Endothelial cell of umbilical vein (primary cell): ENCODE measurements at regions not wholly inside any gene's neighbourhood (a gene's known extent, or its start where the extent isn't known, plus 50 kb on each side); places are given as distances from the start of the nearest gene placed in this dataset.

Source experiments
- BruUV-seq: library from RNA; stranded (reverse); fragments of 400-500 nt; replicated peaks from 2 replicates; lab custom pipeline; 2021; lab: Mats Ljungman, UMichigan
- CTCF ChIA-PET: fragments of 300-600, 350-600 bp; sonication (Branson Sonifier 250); formaldehyde crosslinking; loops from one replicate; lab custom pipeline; 2021; ENCODE audit warnings: antibody characterized with exemption, inconsistent platforms; lab: Charles Lee
- POLR2A ChIA-PET: fragments of 300-600, 350-600 bp; sonication (Branson Sonifier 250); formaldehyde crosslinking; loops from one replicate; lab custom pipeline; 2021; ENCODE audit warnings: antibody characterized with exemption, inconsistent platforms; lab: Charles Lee
- DNase-seq: peaks from one replicate; pipeline ENCODE4 v3.0.0-alpha.2; 2011; ENCODE audit warnings: low read depth, low spot score
- FAIRE-seq: peaks from 2 replicates; lab custom pipeline; 2011; peaks lifted over from hg19 to GRCh38; lab: Jason Lieb, UNC
- H2AFZ ChIP-seq: 2 replicates; pipeline ENCODE4 v1.6.0; 2012; ENCODE audit warnings: low read depth, low read length, control low read depth, inconsistent platforms
- H3K27ac ChIP-seq: 2 replicates; pipeline ENCODE4 v1.5.1; 2011; ENCODE audit warnings: low read depth, mild to moderate bottlenecking, control low read depth, low read length, moderate library complexity; ENCODE audit not compliant: insufficient read depth
- H3K27me3 ChIP-seq, 2 experiments: 2 replicates each; pipeline versions ENCODE4 v1.6.0 to v1.6.1; 2011; ENCODE audit warnings: low read length in 2 of 2, mixed read lengths in 1 of 2; ENCODE audit not compliant: control insufficient read depth in 2 of 2, insufficient read depth in 2 of 2
- H3K36me3 ChIP-seq, 2 experiments: 2 replicates in 1 of 2; 3 replicates in 1 of 2; pipeline ENCODE4 v1.5.1; 2011; ENCODE audit warnings: low read length in 2 of 2, mild to moderate bottlenecking in 1 of 2, moderate library complexity in 1 of 2; ENCODE audit not compliant: control insufficient read depth in 2 of 2, insufficient read depth in 2 of 2; ENCODE audit errors: extremely low read depth in 1 of 2
- H3K4me1 ChIP-seq: 3 replicates; pipeline ENCODE4 v1.5.1; 2011; ENCODE audit warnings: mild to moderate bottlenecking, low read length; ENCODE audit not compliant: control insufficient read depth, insufficient read depth; ENCODE audit errors: extremely low read depth
- H3K4me2 ChIP-seq: 2 replicates; pipeline ENCODE4 v1.6.1; 2011; ENCODE audit warnings: low read length, control low read depth, mixed read lengths; ENCODE audit not compliant: insufficient read depth
- H3K4me3 ChIP-seq, 3 experiments: fragments of 200-600 bp in 1 of 3; sonication (generic), shearing (Covaris generic) in 1 of 3; replicated peaks in 1 of 3; 2 replicates each; pipeline ENCODE4 v1.5.1; 2011 to 2016; ENCODE audit warnings: control low read depth in 3 of 3, low read length in 3 of 3, mild to moderate bottlenecking in 2 of 3, inconsistent platforms in 1 of 3, low read depth in 1 of 3, moderate library complexity in 1 of 3; ENCODE audit not compliant: insufficient read depth in 1 of 3
- H3K79me2 ChIP-seq: 2 replicates; pipeline ENCODE4 v1.6.0; 2012; ENCODE audit warnings: low read length, inconsistent platforms; ENCODE audit not compliant: control insufficient read depth, insufficient read depth
- H3K9ac ChIP-seq: replicated peaks from 2 replicates; pipeline ENCODE3; 2011; ENCODE audit warnings: low read length, control low read depth; ENCODE audit not compliant: insufficient read depth; ENCODE audit errors: extremely low read depth
- H3K9me1 ChIP-seq: replicated peaks from 3 replicates; pipeline ENCODE4 v1.6.0; 2011; ENCODE audit warnings: mild to moderate bottlenecking, low read length; ENCODE audit not compliant: control insufficient read depth, insufficient read depth; ENCODE audit errors: extremely low read depth
- H3K9me3 ChIP-seq: replicated peaks from 2 replicates; pipeline ENCODE4 v1.5.1; 2012; ENCODE audit warnings: low read length, inconsistent platforms; ENCODE audit not compliant: control insufficient read depth, insufficient read depth
- H4K20me1 ChIP-seq: replicated peaks from 2 replicates; pipeline ENCODE3; 2011; ENCODE audit warnings: mild to moderate bottlenecking, low read length; ENCODE audit not compliant: control insufficient read depth, insufficient read depth; ENCODE audit errors: extremely low read depth
- CTCF ChIP-seq, 2 donors: IDR thresholded peaks; 1 replicate in 1 of 2; 2 replicates in 1 of 2; pipeline ENCODE4 v1.5.1; 2011; ENCODE audit warnings: low read length in 2 of 2, mild to moderate bottlenecking in 2 of 2, moderate library complexity in 2 of 2, control low read depth in 1 of 2, inconsistent platforms in 1 of 2, low read depth in 1 of 2; ENCODE audit not compliant: insufficient read depth in 1 of 2; ENCODE audit errors: extremely low read depth in 1 of 2
- EZH2 ChIP-seq: IDR thresholded peaks from 2 replicates; pipeline ENCODE4 v1.6.1; 2012; ENCODE audit warnings: borderline replicate concordance, low read depth, mild to moderate bottlenecking, moderate library complexity, low read length, inconsistent platforms; ENCODE audit not compliant: severe bottlenecking
- FOS ChIP-seq: IDR thresholded peaks from 2 replicates; pipeline ENCODE4 v1.6.1; 2011; ENCODE audit warnings: mild to moderate bottlenecking, low read length, moderate library complexity, borderline replicate concordance; ENCODE audit not compliant: insufficient read depth
- GATA2 ChIP-seq: IDR thresholded peaks from 2 replicates; pipeline ENCODE4 v1.7.0; 2011; ENCODE audit warnings: low read depth, mild to moderate bottlenecking, moderate library complexity, mixed read lengths, low read length; ENCODE audit not compliant: insufficient read length, insufficient read depth
- JUN ChIP-seq: IDR thresholded peaks from 2 replicates; pipeline ENCODE4 v1.6.1; 2011; ENCODE audit warnings: borderline replicate concordance, low read depth; ENCODE audit not compliant: insufficient read length, insufficient read depth
- MAX ChIP-seq: IDR thresholded peaks from 2 replicates; pipeline ENCODE4 v1.6.1; 2011; ENCODE audit not compliant: insufficient read depth, insufficient read length
- MYC ChIP-seq: IDR thresholded peaks from one replicate; pipeline ENCODE4 v1.6.1; 2011; ENCODE audit warnings: mild to moderate bottlenecking, low read depth, low read length
- POLR2A ChIP-seq: IDR thresholded peaks from 2 replicates; pipeline ENCODE4 v1.6.1; 2012; ENCODE audit warnings: low read depth, mild to moderate bottlenecking, control low read depth, low read length
- POLR2AphosphoS5 ChIP-seq: IDR thresholded peaks from 2 replicates; pipeline ENCODE4 v1.6.1; 2012; ENCODE audit warnings: low read depth, mild to moderate bottlenecking, control low read depth, low read length, moderate library complexity; ENCODE audit not compliant: insufficient read depth
- dilution Hi-C: fragments of 300-500 bp; cut with MboI; formaldehyde crosslinking; loops from one replicate; pipeline ENCODE4 v1.15.0; 2019; ENCODE audit warnings: low sequenced_read_pairs; ENCODE audit not compliant: extremely low pct_ligation_motif_present
- intact Hi-C: fragments of 100-400 bp; cut with micrococcal nuclease; formaldehyde crosslinking; loops from one replicate; pipeline ENCODE4 v1.10.0; 2022

- Histone ChIP-seq H3K4me2 (no peak overlapping the region), H3K79me2 (no peaks in the 10 kb centered on the region), H3K9me1 (no peaks in the 10 kb centered on the region), H3K27me3 (no peaks in the 10 kb centered on the region), H3K9ac (no peak overlapping the region), H2AFZ (no peak overlapping the region), H3K4me3 (no peak overlapping the region), H3K9me3 (no peaks in the 10 kb centered on the region), H3K4me1 (no peaks in the 10 kb centered on the region), H3K36me3 (no peaks in the 10 kb centered on the region), H4K20me1 (no peaks in the 10 kb centered on the region), H3K27ac (no peak overlapping the region)
- CTCF ChIA-PET, result no interaction called here
- dilution Hi-C loops, result no loop called here
- FAIRE-seq (no peak), DNase-seq (no peak)
- no peak for TF ChIP-seq MYC
- POLR2A ChIA-PET, result no interaction called here
- no TSS peak for BruUV-seq
- intact Hi-C loops, result no loop called here
Measured at GRCh38 chr5:12825163-12825562, 920.9 kb upstream of the CTNND2 start.

- no TSS peak for BruUV-seq
- Histone ChIP-seq H3K9me1 (no peaks in the 10 kb centered on the region), H3K4me3 (no peak overlapping the region), H3K4me1 (no peaks in the 10 kb centered on the region), H2AFZ (no peak overlapping the region), H3K9me3 (no peaks in the 10 kb centered on the region), H3K79me2 (no peaks in the 10 kb centered on the region), H3K4me2 (no peak overlapping the region), H3K36me3 (no peaks in the 10 kb centered on the region), H3K9ac (no peak overlapping the region), H3K27ac (no peak overlapping the region), H3K27me3 (no peaks in the 10 kb centered on the region), H4K20me1 (no peaks in the 10 kb centered on the region)
- TF ChIP-seq POLR2AphosphoS5 (no peak), POLR2A (no peak), GATA2 (no peak), CTCF (IDR thresholded peaks at IDR 0.05; ENCODE audit: extremely low read depth in 1 of 2, insufficient read depth in 1 of 2, low read depth in 1 of 2, low read length in 2 of 2) (no peak), EZH2 (no peak), MAX (no peak), FOS (no peak), JUN (no peak), MYC (no peak)
- dilution Hi-C loops, result no loop called here
- DNase-seq, result no peak
- intact Hi-C loops, result no loop called here
- FAIRE-seq, result no peak
- ChIA-PET POLR2A (no interaction called here), CTCF (no interaction called here)
Measured at GRCh38 chr5:12805165-12805698, 901.0 kb upstream of the CTNND2 start.
